ENCODE measurements at regions not wholly inside any gene's neighbourhood (a gene's known extent, or its start where the extent isn't known, plus 50 kb on each side); places are given as distances from the start of the nearest gene placed in this dataset.

GRCh38 chr5:3411363-3411762 lies 184.3 kb upstream of the IRX1 start (continued):
- no peak for TF ChIP-seq YY1 (IDR thresholded peaks at IDR 0.05; ENCODE audit: borderline replicate concordance in 1 of 3, control insufficient read depth in 1 of 3, extremely low read depth in 1 of 3, insufficient read depth in 3 of 3, insufficient read length in 1 of 3, insufficient replicate concordance in 2 of 3, low read depth in 1 of 3, low read length in 2 of 3)
- no peak for TF ChIP-seq MYNN (IDR thresholded peaks at IDR 0.05)
- no peak for TF ChIP-seq MYNN (CRISPR knock-in tag; IDR thresholded peaks at IDR 0.05)

- Histone ChIP-seq H3K36me3 (ENCODE audit: control insufficient read depth, insufficient read depth, low read length) (no peaks in the 10 kb centered on the region), H2AFZ (ENCODE audit: low read depth, low read length) (no peak overlapping the region), H3K4me3 (no peak overlapping the region), H3K4me2 (ENCODE audit: insufficient read depth, low read length) (no peak overlapping the region), H3K27me3 (ENCODE audit: control insufficient read depth in 2 of 2, insufficient read depth in 2 of 2, low read length in 2 of 2) (no peaks in the 10 kb centered on the region), H3K9ac (ENCODE audit: insufficient read depth in 1 of 2, low read depth in 2 of 2, low read length in 2 of 2) (no peak overlapping the region), H3K9me1 (ENCODE audit: control insufficient read depth, insufficient read depth, low read length) (no peaks in the 10 kb centered on the region), H3K4me1 (replicated peaks in 1 of 2; ENCODE audit: control insufficient read depth in 2 of 2, insufficient read depth in 2 of 2, low read length in 2 of 2) (no peaks in the 10 kb centered on the region), H3K79me2 (ENCODE audit: control insufficient read depth, insufficient read depth, low read length) (no peaks in the 10 kb centered on the region), H3K27ac (ENCODE audit: extremely low read depth, low read depth, low read length) (no peak overlapping the region), H4K20me1 (replicated peaks; ENCODE audit: control insufficient read depth, insufficient read depth, low read length) (no peaks in the 10 kb centered on the region), H3K9me3 (replicated peaks; ENCODE audit: control insufficient read depth, insufficient read depth, low read depth, low read length) (no peaks in the 10 kb centered on the region)
- ATAC-seq (no peak), FAIRE-seq (no peak), DNase-seq (ENCODE audit: extremely low read depth in 1 of 4, low spot score in 3 of 4) (no peak)
- under 1% methylated on average over 8 of the region's 8 CpGs for WGBS (ENCODE audit: insufficient coverage, low coverage, missing lambda C conversion rate)
- in situ Hi-C loops (cut with MboI): no loop called here
- intact Hi-C loops (cut with micrococcal nuclease): no loop called here
- ChIA-PET CTCF (ENCODE audit: low intra/inter-chr PET ratio) (no interaction called here), POLR2A (interaction anchor here (0.6 to 0.7 kb wide), 2 partner anchors 10 to 823 kb away, joined by 3 to 5 read pairs; no protein-coding TSS in a partner anchor)
- BruUV-seq (replicated peaks): no TSS peak
- TF ChIP-seq ESRRA (IDR thresholded peaks at IDR 0.05; ENCODE audit: borderline replicate concordance, low read depth) (no peak), ILK (tag; IDR thresholded peaks at IDR 0.05; ENCODE audit: borderline replicate concordance, low read depth) (no peak), MYBL2 (IDR thresholded peaks at IDR 0.05; ENCODE audit: low read depth) (no peak), MYBL2 (CRISPR knock-in tag; IDR thresholded peaks at IDR 0.05; ENCODE audit: borderline replicate concordance) (no peak), TAF15 (IDR thresholded peaks at IDR 0.05; ENCODE audit: low read depth, low read length) (no peak), PTTG1 (tag; IDR thresholded peaks at IDR 0.05; ENCODE audit: low read depth) (no peak), ESRRB (CRISPR knock-in tag; IDR thresholded peaks at IDR 0.05; ENCODE audit: borderline replicate concordance) (no peak), ZBTB11 (CRISPR knock-in tag; IDR thresholded peaks at IDR 0.05) (no peak), NRF1 (conservative IDR thresholded peaks at IDR 0.05 in 1 of 2, IDR thresholded peaks at IDR 0.05 in 1 of 2) (no peak), FOSL1 (tag; conservative IDR thresholded peaks at IDR 0.05) (no peak), PHB (CRISPR knock-in tag; IDR thresholded peaks at IDR 0.05) (no peak), POLR2AphosphoS2 (IDR thresholded peaks at IDR 0.05; ENCODE audit: low read length) (no peak), TAF1 (IDR thresholded peaks at IDR 0.05; ENCODE audit: control insufficient read depth, extremely low read depth, insufficient read depth, low read length, severe bottlenecking) (no peak)
- TF ChIP-seq, protein P1, sequence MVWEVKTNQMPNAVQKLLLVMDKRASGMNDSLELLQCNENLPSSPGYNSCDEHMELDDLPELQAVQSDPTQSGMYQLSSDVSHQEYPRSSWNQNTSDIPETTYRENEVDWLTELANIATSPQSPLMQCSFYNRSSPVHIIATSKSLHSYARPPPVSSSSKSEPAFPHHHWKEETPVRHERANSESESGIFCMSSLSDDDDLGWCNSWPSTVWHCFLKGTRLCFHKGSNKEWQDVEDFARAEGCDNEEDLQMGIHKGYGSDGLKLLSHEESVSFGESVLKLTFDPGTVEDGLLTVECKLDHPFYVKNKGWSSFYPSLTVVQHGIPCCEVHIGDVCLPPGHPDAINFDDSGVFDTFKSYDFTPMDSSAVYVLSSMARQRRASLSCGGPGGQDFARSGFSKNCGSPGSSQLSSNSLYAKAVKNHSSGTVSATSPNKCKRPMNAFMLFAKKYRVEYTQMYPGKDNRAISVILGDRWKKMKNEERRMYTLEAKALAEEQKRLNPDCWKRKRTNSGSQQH (CRISPR knock-in tag; IDR thresholded peaks at IDR 0.05): no peak
Observed at GRCh38 chr5:3401635-3402034, 194.0 kb upstream of the IRX1 start.
